ENCODE measurements at regions not wholly inside any gene's neighbourhood (a gene's known extent, or its start where the extent isn't known, plus 50 kb on each side); places are given as distances from the start of the nearest gene placed in this dataset.

DNA sequence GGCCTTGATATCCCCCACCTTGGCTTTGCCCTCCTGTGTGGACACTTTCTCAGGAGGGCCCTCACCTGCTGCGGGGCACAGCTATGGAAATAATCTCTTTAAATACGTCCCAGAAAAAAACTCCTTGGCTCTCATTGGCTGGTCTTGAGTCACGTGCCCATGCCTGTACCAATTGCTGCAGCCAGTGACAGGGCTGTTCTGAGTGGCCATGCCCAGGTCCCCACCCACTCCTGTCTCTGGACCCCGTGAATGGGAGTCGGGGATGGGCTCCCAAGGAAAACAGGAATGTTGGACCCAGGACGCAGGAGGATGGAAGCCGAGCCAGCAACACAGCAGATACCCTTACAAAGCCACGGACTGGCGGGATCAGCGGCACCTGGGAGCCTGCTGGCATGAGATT, 53.1 kb upstream of the CDR2 start:
- intact Hi-C loops (cut with micrococcal nuclease; ENCODE audit: unreplicated experiment), result no loop called here
- no peaks in the 10 kb centered on the region for H3K9me3 ChIP-seq (ENCODE audit: insufficient read depth, low read depth)
- no peaks in the 10 kb centered on the region for H3K27me3 ChIP-seq (ENCODE audit: insufficient read depth, low read depth)
- no peak overlapping the region for H3K27ac ChIP-seq
- no peaks in the 10 kb centered on the region; the same call in 1 of the 2 replicates for H3F3A ChIP-seq (ENCODE audit: insufficient read depth, low read depth)
- 0 out of 2 replicates have a peak, but pooled peaks cover 8% of the 10 kb centered on the region for H3K36me3 ChIP-seq (ENCODE audit: low read depth)
- no peak overlapping the region for H2AFZ ChIP-seq
- DNase-seq, result no peak
- H3K4me1 ChIP-seq (replicated peaks; ENCODE audit: insufficient read depth), result no peaks in the 10 kb centered on the region
- no peak overlapping the region for H3K4me2 ChIP-seq
- TF ChIP-seq EZH2 (IDR thresholded peaks at IDR 0.05; ENCODE audit: low read depth), result no peak
- TF ChIP-seq, protein P1, sequence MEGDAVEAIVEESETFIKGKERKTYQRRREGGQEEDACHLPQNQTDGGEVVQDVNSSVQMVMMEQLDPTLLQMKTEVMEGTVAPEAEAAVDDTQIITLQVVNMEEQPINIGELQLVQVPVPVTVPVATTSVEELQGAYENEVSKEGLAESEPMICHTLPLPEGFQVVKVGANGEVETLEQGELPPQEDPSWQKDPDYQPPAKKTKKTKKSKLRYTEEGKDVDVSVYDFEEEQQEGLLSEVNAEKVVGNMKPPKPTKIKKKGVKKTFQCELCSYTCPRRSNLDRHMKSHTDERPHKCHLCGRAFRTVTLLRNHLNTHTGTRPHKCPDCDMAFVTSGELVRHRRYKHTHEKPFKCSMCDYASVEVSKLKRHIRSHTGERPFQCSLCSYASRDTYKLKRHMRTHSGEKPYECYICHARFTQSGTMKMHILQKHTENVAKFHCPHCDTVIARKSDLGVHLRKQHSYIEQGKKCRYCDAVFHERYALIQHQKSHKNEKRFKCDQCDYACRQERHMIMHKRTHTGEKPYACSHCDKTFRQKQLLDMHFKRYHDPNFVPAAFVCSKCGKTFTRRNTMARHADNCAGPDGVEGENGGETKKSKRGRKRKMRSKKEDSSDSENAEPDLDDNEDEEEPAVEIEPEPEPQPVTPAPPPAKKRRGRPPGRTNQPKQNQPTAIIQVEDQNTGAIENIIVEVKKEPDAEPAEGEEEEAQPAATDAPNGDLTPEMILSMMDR (conservative IDR thresholded peaks at IDR 0.05), result no peak
- H3K4me3 ChIP-seq, result no peak overlapping the region
- ChIA-PET CTCF (no interaction called here), POLR2A (ENCODE audit: unreplicated experiment) (no interaction called here)
- no peaks in the 10 kb centered on the region for H3K9me2 ChIP-seq (ENCODE audit: insufficient read depth)
- BruUV-seq (replicated peaks), result no TSS peak
- H4K20me1 ChIP-seq (ENCODE audit: insufficient read depth), result no peaks in the 10 kb centered on the region
- H3K79me2 ChIP-seq (ENCODE audit: low read depth), result no peaks in the 10 kb centered on the region

DNA sequence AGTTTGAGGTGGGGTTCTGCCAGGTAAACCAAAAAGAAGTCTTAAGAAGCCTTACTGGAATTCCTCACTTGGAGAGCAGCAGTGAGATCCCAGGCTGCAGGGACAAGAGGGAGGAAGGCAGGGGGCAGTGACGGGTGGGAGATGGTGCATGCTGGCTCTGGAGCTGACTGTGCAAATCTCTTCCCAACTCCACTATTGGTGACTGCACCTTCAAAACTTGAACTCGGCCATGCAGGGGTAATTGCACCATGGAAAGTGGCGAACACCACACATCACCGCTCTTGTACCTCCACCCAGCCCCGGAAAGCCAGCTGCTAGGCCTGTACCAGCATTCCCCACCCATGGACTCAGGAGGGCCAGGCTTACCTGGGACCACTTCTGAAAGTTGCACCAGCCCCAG, 51.4 kb upstream of the CDR2 start:
- H4K20me1 ChIP-seq (ENCODE audit: insufficient read depth), result no peaks in the 10 kb centered on the region

DNA sequence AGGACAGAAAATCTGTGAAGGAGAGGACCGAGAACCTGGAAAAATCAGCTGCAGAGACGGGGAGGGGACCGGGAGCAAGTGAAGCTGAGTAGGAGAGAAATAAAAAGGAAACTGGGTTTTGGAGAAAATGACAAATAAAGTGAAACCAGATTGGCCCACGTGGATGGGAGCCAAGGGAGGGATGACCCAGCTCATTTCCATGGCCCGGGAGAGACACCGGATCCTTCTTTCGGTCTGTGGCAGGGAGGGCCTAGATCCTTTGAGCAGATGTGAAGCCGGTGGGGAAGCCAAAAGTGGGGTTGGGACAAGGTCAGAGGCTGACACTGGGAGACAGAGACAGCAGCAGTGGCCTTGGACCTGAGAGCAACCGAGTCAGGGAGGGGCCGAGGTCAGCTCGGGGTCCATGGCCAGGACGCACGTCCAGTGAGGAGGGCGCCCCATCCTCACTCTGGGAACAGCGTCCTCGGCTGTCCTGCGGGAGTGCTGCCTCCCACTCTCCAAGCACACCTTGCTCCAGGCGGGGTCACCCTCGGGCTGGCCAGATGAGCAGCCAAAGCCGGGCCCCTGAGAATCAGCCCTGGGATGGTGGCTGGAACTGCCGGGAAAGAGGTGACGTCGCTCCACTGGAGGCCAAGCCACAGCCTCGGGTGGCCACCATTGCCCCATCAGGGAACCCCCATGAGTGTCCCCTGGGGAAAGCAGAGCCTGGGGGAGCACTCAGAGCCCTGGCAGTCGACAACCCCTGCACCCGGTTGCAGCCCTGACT, 50.8 kb upstream of the CDR2 start:
- H3K27ac ChIP-seq, result no peak overlapping the region
- intact Hi-C loops (cut with micrococcal nuclease; ENCODE audit: unreplicated experiment), result no loop called here
- H3K4me2 ChIP-seq, result no peak overlapping the region
- no peak overlapping the region for H3K4me3 ChIP-seq
- BruUV-seq (replicated peaks), result no TSS peak
- no peaks in the 10 kb centered on the region for H4K20me1 ChIP-seq (ENCODE audit: insufficient read depth)
- no peak for DNase-seq
- CTCF ChIA-PET, result no interaction called here
- POLR2A ChIA-PET (ENCODE audit: unreplicated experiment), result no interaction called here
- H3F3A ChIP-seq (ENCODE audit: insufficient read depth, low read depth), result no peaks in the 10 kb centered on the region; the same call in 1 of the 2 replicates
- H3K4me1 ChIP-seq (replicated peaks; ENCODE audit: insufficient read depth), result no peaks in the 10 kb centered on the region
- TF ChIP-seq EZH2 (IDR thresholded peaks at IDR 0.05; ENCODE audit: low read depth), result no peak
- TF ChIP-seq, protein P1 (conservative IDR thresholded peaks at IDR 0.05), result no peak
- no peaks in the 10 kb centered on the region for H3K79me2 ChIP-seq (ENCODE audit: low read depth)
- H3K27me3 ChIP-seq (ENCODE audit: insufficient read depth, low read depth), result no peaks in the 10 kb centered on the region
- no peak overlapping the region for H2AFZ ChIP-seq
- H3K9me3 ChIP-seq (ENCODE audit: insufficient read depth, low read depth), result no peaks in the 10 kb centered on the region
- no peaks in the 10 kb centered on the region for H3K9me2 ChIP-seq (ENCODE audit: insufficient read depth)
- H3K36me3 ChIP-seq (ENCODE audit: low read depth), result 0 out of 2 replicates have a peak, but pooled peaks cover 8% of the 10 kb centered on the region

More for the DNA sequence above, 51.4 kb upstream of the CDR2 start:
- Histone ChIP-seq H3K9me3 (ENCODE audit: insufficient read depth, low read depth) (no peaks in the 10 kb centered on the region), H3K27me3 (ENCODE audit: insufficient read depth, low read depth) (no peaks in the 10 kb centered on the region), H3K79me2 (ENCODE audit: low read depth) (no peaks in the 10 kb centered on the region), H3K27ac (no peak overlapping the region), H3F3A (ENCODE audit: insufficient read depth, low read depth) (no peaks in the 10 kb centered on the region; the same call in 1 of the 2 replicates), H2AFZ (no peak overlapping the region), H3K4me3 (no peak overlapping the region), H3K4me1 (replicated peaks; ENCODE audit: insufficient read depth) (no peaks in the 10 kb centered on the region), H3K4me2 (no peak overlapping the region), H3K36me3 (ENCODE audit: low read depth) (0 out of 2 replicates have a peak, but pooled peaks cover 8% of the 10 kb centered on the region), H3K9me2 (ENCODE audit: insufficient read depth) (no peaks in the 10 kb centered on the region)
- no peak for TF ChIP-seq EZH2 (IDR thresholded peaks at IDR 0.05; ENCODE audit: low read depth)
- TF ChIP-seq, protein P1 (conservative IDR thresholded peaks at IDR 0.05), result no peak
- DNase-seq, result no peak
- intact Hi-C loops (cut with micrococcal nuclease; ENCODE audit: unreplicated experiment), result no loop called here
- ChIA-PET CTCF (no interaction called here), POLR2A (ENCODE audit: unreplicated experiment) (no interaction called here)
- BruUV-seq (replicated peaks), result no TSS peak

All from PC-9 (cell line).